GM21381 (cell line): ENCODE measurements at regions not wholly inside any gene's neighbourhood (a gene's known extent, or its start where the extent isn't known, plus 50 kb on each side); places are given as distances from the start of the nearest gene placed in this dataset.

Experiments
- ATAC-seq: cut with Tn5 transposase; IDR thresholded peaks from one replicate; pipeline ENCODE4 v1.9.1; 2021; ENCODE audit warnings: mild to moderate bottlenecking, moderate library complexity; ENCODE audit not compliant: unreplicated experiment

DNA sequence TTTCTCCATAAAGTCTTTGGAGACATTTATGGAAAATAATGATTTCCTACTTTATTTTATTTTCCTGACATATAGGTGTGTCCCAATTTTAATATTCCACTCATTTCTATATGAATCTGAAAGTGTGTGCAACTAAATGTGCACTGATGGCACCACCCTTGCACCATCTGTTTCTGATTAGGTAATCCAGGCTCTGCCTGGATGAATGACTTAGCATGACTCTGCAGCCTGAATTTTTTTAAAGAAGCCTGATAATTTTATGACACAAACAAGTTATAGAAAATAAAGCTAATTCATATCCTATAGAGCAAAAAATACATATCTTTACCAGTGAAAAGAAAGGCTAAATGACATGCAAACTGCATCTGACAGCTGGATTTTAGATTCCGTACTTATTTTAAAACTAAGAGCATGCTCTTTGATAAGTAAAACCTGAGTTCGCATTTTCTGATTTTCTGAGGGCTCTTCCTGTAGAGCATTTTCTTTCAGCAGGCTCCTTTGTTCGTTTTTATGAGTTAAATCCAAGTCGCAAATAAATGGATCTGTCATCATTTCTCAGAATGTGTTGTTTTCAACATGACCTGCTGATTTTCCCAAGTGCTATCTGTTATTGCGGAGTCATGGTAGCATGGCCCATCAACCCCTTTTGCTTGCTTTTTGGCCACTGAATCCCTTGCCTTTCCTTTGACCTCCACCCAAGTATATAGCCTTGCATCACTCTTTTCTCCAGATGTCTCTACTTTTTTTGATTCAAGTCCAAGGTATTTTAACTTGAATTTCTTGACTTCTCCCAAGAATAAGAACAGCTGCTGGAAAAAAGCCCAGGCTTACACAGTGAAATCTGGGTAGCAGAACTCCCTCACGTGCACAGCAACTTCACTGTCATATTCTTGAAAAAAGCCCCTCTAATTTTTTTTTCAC, 52.8 kb upstream of the LYPLAL1 start:
- ATAC-seq = no peak

DNA sequence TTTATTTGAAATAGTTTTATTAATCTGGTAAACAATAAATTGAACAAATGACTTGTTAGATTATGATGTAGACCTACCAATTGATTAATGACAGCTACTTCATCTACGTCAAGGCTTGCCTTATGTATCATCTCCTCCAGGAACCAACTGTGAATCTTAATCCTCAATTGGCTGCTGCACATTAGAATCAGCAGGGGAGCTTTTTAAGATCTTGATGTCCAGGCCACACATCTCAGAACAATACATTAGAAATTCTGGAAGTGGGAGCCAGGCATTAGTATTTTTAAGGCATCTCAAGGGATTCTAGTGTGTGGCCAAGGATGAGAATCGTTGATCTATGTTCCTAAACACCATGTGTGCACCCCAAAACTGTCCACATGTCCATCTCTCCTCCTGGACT, 52.0 kb upstream of the LYPLAL1 start:
- no peak for ATAC-seq

DNA sequence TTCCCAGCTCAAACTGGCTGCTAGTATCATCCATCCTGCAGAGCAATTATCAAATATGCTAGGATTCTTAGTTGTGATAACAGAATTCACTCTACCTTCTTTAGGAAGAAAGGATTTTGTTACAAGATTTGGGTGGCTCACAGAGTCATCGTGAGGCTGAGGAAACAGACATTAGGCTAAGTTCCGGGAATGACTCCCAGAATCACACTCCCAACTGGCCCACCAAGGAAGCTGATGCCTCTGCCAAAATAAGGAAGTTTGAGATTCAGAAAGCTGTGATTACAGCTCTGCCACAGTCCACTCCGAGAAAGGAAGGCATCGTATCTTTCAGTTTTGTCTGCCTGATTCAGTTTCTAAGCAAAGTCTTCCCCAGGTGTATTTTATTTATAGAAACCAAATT, 50.6 kb upstream of the LYPLAL1 start:
- no peak for ATAC-seq
